ENCODE measurements at regions not wholly inside any gene's neighbourhood (a gene's known extent, or its start where the extent isn't known, plus 50 kb on each side); places are given as distances from the start of the nearest gene placed in this dataset.

DNA sequence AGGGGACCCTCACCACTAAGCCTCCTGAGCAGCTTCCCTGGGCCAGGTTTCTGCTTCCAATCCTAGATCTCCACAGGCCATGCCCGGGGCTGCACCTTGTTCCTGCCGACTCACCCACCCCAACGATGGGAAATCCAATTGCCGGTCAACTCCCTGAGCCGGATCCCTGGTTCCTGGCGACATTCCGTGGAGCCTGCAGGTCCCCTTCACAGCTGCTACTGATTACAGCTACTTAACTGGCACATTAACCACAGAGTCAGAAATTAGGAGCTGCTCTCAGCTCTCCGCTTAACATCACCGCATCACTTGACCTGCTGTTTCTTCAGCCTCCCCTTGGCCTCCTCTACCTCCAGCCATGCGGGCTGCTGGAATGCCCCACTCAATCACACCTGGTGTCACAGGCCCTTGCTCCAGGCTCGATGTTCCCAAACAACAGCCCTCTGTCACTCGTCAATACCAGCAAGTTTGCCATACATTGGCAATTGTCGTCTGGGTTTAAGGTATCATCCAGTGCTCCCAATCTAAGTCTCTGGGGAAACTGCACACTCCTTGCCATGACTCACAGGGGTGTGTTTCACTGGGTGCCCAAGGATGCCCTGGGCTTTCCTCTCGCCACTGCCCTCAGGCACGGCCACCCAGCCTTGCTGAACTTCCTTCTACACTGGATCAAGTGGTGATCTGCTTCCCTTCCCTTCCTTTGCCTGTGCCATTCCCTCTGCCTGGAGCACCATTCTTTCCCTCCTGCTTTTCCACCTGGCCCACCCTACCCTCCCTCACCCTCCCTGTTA is 181.0 kb downstream of the MN1 start:
- Histone ChIP-seq H3K27me3 (ENCODE audit: control insufficient read depth in 3 of 3, insufficient read depth in 3 of 3, low read length in 2 of 3) (peaks cover 0 to under 1% (median 0%) of the 10 kb centered on the region in 3 donors), H3K36me3 (ENCODE audit: control insufficient read depth in 4 of 4, insufficient read depth in 4 of 4, low read length in 4 of 4) (no peaks in the 10 kb centered on the region), H3K9me3 (ENCODE audit: control insufficient read depth in 4 of 4, insufficient read depth in 3 of 4, low read length in 3 of 4) (peaks cover 0 to 3% (median 0%) of the 10 kb centered on the region in 4 donors), H3K9ac (ENCODE audit: insufficient read depth in 1 of 2, low read length in 2 of 2) (no peak overlapping the region), H3K4me1 (ENCODE audit: control insufficient read depth in 5 of 5, insufficient read depth in 5 of 5, low read length in 5 of 5) (no peaks in the 10 kb centered on the region), H3K4me3 (no peak overlapping the region), H3K27ac (ENCODE audit: low read depth in 1 of 2, low read length in 1 of 2) (no peak overlapping the region)
- no peak for DNase-seq
- no peak for ATAC-seq (ENCODE audit: insufficient read depth, low FRiP score)
- WGBS, 2 donors: 84 to 91% methylated on average over 15 of the region's 15 CpGs
- TF ChIP-seq, protein P1, sequence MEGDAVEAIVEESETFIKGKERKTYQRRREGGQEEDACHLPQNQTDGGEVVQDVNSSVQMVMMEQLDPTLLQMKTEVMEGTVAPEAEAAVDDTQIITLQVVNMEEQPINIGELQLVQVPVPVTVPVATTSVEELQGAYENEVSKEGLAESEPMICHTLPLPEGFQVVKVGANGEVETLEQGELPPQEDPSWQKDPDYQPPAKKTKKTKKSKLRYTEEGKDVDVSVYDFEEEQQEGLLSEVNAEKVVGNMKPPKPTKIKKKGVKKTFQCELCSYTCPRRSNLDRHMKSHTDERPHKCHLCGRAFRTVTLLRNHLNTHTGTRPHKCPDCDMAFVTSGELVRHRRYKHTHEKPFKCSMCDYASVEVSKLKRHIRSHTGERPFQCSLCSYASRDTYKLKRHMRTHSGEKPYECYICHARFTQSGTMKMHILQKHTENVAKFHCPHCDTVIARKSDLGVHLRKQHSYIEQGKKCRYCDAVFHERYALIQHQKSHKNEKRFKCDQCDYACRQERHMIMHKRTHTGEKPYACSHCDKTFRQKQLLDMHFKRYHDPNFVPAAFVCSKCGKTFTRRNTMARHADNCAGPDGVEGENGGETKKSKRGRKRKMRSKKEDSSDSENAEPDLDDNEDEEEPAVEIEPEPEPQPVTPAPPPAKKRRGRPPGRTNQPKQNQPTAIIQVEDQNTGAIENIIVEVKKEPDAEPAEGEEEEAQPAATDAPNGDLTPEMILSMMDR (IDR thresholded peaks at IDR 0.05; ENCODE audit: control extremely low read depth, extremely low read depth): no peak

DNA sequence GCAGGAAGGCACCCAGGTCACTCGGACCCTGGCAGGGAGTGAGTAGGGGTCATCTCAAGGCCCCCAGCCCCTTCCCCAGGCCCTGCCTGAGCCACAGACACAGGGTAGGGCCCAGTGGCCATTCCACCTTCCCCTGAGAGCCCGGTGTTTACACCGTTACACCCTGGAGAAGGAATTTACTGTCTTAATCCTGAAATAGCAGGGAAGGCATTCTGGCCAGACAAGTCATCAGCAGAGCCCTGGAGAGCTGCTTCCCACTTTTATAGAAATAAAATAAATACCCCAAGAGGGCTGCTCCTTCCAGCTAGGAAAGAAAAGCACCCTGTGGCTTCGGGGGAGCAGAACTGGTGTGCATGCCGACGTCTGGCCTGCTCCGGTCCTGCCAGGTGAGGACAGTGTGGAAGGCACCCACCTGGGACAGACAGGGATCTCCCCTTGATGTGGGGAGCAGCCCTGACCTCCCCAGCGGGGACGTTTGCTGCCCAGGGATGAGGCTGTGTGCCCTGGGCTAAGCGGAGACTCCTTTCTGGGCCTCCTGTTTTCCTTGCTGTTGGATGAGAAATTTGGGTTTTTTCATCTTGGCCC is 180.0 kb downstream of the MN1 start:
- WGBS, 2 donors: 68 to 89% methylated on average over 10 of the region's 10 CpGs
- Histone ChIP-seq H3K4me3 (no peak overlapping the region), H3K4me1 (ENCODE audit: control insufficient read depth in 5 of 5, insufficient read depth in 5 of 5, low read length in 5 of 5) (no peaks in the 10 kb centered on the region), H3K27ac (ENCODE audit: low read depth in 1 of 2, low read length in 1 of 2) (no peak overlapping the region), H3K36me3 (ENCODE audit: control insufficient read depth in 4 of 4, insufficient read depth in 4 of 4, low read length in 4 of 4) (no peaks in the 10 kb centered on the region), H3K9ac (ENCODE audit: insufficient read depth in 1 of 2, low read length in 2 of 2) (no peak overlapping the region), H3K9me3 (ENCODE audit: control insufficient read depth in 4 of 4, insufficient read depth in 3 of 4, low read length in 3 of 4) (peaks cover 0 to 3% (median 0%) of the 10 kb centered on the region in 4 donors), H3K27me3 (ENCODE audit: control insufficient read depth in 3 of 3, insufficient read depth in 3 of 3, low read length in 2 of 3) (no peaks in the 10 kb centered on the region)
- ATAC-seq (ENCODE audit: insufficient read depth, low FRiP score) (no peak), DNase-seq (no peak)
- TF ChIP-seq, protein P1 (IDR thresholded peaks at IDR 0.05; ENCODE audit: control extremely low read depth, extremely low read depth): no peak

DNA sequence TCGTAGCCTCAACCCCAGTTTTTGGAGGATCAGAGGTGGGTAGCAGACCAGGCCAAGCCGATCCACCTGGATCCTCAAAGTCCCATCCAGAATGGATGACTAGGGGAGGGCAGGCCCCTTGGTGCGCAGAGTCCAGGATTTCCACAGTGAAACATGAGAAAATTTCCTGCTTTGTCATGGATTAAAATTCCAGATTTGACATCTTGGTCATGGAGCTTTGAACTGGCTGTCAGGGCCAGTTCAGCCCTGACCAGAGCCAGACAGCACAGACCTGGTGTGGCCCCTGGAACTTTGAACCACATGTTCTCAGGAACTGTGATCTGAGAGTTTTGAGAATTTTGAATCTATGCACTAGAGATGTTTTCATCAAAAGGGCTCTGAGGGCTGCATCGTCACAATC is 177.5 kb downstream of the MN1 start:
- no peak overlapping the region for H3K4me3 ChIP-seq
- WGBS, 2 donors: 90 to 91% methylated on average over 4 of the region's 4 CpGs
- H3K27me3 ChIP-seq (ENCODE audit: control insufficient read depth in 3 of 3, insufficient read depth in 3 of 3, low read length in 2 of 3): no peaks in the 10 kb centered on the region
- DNase-seq: no peak
- H3K9ac ChIP-seq (ENCODE audit: insufficient read depth in 1 of 2, low read length in 2 of 2): no peak overlapping the region
- H3K36me3 ChIP-seq (ENCODE audit: control insufficient read depth in 4 of 4, insufficient read depth in 4 of 4, low read length in 4 of 4): no peaks in the 10 kb centered on the region
- peaks cover 0 to 3% (median 0%) of the 10 kb centered on the region in 4 donors for H3K9me3 ChIP-seq (ENCODE audit: control insufficient read depth in 4 of 4, insufficient read depth in 3 of 4, low read length in 3 of 4)
- H3K27ac ChIP-seq (ENCODE audit: low read depth in 1 of 2, low read length in 1 of 2): no peak overlapping the region
- H3K4me1 ChIP-seq (ENCODE audit: control insufficient read depth in 5 of 5, insufficient read depth in 5 of 5, low read length in 5 of 5): no peaks in the 10 kb centered on the region
- TF ChIP-seq, protein P1 (IDR thresholded peaks at IDR 0.05; ENCODE audit: control extremely low read depth, extremely low read depth): no peak
- no peak for ATAC-seq (ENCODE audit: insufficient read depth, low FRiP score)

Data from lung (tissue), 11 donors.